ENCODE measurements at regions not wholly inside any gene's neighbourhood (a gene's known extent, or its start where the extent isn't known, plus 50 kb on each side); places are given as distances from the start of the nearest gene placed in this dataset.
"Not testable (repeated sequence)": the region's sequence is repeated elsewhere in the genome, so short reads cannot be mapped to it uniquely, and the experiment has no call there.

DNA sequence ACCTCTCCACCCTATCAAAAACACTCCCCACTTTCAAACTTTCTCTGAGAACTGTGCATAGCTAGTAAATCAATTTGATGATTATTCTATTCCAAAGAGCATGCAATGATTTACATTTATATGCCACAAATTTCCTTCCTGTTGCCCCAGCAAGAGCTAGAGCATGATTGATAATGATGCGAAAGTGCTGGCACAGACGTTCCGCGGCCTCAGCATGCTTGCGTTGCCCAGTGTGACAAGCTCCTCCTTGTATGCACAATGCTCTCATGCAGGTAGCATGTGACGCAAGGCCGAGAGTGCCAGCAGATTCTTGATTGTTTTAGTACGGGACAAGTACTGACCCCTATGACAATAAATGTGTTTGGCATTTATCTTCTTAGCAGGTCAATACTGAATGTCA lies 696.3 kb upstream of the SLC35B3 start:
- DNase-seq = peak; percentile 4

DNA sequence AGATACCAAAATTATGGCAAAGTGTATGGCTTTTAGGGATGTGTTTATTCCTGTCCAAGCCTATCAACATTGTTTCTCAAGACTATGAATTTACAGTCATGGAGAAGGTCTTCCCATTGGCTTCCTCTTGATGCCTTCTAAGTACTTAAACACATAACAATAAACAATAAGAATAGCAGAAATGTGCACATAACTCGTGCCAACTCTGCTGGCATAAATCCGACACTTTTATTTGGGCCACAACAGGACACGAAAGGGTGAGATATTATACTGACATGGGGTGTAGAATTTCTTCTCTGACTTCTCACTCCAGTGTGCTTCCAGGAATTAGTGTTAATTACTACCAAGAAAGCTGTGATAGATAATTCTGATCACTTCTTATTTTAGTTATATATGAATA lies 695.9 kb upstream of the SLC35B3 start:
- DNase-seq = no peak

DNA sequence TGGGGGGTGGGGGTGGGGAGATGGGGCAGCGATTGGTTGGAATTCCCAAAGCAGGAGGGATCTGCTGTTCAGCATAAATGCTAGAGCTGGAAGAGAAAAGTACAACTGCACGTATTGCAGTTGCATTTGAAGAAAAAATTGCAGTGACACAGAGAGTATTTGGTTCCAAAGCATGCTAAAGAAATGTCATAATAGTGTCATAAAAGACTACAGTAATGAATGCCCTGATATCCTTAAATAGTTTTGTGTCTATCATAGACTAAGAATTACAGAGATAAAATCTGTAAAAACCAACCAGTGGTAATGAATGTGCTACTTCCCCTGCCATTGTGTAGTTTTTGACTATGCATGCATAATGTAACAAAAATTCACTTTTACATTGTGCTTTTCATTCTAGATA lies 693.6 kb upstream of the SLC35B3 start:
- DNase-seq = no peak

DNA sequence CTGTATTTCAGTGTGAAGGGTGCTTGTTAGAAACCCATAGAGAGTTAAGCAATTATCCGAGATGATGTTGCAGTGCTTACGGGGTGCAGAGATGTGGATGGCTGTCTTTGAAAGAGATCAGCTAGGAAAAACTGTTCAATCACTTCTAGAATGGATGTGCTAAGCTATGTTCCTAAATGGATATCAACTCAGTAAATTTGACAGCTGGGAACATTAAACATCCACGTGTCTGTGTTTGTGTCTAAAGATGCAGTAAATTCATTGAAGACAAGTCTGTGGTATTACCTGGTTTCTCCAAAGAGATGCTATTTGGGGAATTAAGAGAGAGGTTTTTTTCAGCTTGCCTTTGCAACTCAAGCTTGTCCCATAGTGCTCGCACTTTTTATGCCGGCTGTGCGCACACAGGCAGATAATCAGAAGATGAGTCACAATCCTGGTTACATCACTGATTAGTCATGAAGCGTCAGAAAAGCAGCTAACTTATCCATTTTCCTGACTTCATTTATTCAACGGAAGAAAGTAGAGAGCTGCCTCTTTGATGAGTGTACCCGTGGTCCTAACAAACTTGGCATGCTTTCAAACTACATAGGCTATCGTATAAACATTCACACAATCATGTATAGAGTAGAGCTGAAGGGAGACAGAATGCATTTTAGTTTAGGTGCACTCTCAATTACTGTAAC lies 691.7 kb upstream of the SLC35B3 start:
- no peak for DNase-seq

DNA sequence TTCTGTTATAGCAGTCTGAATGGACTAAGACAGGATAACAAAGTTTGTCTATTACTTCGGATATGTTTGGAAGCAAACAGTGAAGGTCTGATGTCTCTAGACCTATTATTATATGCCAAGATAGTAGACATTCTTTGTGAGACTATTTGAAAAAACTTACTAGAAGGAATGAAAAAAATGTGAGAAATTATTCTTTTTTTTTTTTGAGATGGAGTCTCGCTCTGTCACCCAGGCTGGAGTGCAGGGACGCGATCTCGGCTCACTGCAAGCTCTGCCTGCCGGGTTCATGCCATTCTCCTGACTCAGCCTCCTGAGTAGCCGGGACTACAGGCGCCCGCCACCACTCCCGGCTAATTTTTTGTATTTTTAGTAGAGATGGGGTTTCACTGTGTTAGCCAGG lies 690.7 kb upstream of the SLC35B3 start:
- not testable (repeated sequence) for DNase-seq

DNA sequence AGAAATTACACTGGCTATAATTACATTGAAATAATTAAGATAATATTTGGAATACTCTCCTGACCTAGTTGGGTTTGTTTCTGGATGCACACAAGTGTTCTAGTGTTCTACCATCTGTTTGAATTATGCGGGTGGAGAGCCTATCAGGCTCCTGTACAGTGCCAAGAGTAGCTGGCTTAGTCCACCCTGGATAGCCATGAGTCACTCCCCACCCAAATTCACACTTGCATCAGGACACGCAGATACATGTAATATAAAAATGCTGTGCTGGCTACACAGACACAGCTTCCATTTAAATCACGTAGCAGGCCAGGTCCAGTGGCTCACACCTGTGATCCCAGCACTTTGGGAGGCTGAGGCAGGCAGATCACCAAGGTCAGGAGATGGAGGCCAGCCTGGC lies 686.2 kb upstream of the SLC35B3 start:
- no peak for DNase-seq

DNA sequence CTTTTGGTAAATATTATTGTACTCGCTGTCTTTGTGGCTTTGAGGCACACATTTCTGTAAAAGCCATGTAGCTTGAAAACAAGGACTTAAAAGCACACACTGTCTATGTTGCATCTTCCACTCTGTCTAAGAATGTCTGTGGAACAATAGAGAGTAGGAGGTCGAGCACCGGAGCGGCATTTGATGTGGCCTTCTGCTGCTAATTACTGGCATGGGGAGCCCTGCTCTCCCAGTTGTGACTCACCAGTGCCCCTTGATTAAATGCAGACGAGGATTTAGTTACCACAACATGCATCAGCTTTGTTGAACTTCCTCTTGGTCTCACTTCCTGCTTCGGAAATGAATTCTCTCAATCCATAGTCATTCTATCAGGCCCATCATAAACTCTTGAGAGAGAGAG lies 680.7 kb upstream of the SLC35B3 start:
- no peak for DNase-seq

DNA sequence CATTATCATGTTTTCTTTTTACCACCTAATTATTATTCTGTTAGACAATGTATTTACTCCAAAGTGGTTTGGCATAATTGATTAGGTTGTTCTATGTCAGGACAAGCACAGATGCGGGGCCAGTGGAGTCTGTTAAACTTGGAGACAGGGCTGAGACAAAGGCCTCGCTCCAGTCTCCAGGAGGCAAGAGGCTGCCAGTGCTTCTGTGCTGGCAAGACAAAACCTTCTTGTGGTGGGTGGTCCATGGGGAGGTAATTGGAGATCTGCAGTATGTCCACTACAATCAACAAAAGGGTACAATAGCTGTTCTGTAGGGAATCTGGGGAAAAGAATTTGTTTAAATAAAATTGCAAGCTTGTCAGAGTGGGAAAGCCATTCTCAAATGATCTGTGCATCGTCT lies 677.2 kb upstream of the SLC35B3 start:
- no peak for DNase-seq

DNA sequence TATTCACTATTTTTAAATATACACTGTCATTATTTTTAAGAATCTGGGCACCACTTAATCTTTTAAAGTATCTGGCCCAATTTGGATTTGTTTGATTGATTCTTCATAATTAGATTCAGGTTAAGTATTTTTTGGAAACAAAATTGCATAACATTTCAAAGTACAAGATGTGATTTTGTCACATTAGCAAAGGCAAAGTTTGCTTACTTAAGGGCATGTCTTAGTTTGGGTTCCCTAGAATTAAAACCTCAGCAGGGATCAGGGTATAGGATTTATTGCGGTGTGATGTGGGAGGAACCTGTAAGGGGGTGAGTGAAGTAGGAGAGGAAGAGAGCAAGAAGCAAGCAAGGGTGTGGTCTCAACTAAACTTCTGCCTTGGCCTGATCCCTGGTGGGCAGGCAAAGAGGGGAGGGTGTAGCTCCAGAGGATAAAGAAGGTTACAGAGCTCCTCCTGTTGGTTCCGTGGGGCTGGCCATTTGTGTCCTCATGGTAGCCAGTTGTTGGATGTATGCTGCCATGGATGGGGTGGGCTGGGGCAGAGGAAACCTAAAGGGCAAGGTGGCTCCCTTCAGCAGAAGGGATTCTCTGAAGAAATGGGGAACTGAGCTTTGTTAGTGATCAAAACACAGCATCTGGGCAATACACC lies 668.7 kb upstream of the SLC35B3 start:
- DNase-seq = no peak

DNA sequence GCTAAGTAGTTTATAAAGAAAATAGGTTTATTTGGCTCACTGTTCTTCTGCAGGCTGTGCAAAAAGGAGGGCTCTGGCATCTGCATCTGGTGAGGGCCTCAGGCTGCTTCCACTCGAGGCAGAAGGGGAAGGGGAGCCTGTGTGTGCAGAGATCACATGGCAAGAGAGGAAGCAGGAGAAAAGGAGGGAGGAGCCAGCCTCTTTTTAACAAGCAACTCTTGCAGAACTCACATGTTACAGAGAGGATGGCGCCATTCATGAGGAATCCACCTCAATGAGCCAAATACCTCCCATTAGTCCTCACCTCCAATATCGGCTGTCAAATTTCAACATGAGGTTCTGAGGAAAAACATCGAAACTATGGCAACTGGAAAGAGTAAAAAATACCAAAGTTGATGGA lies 666.6 kb upstream of the SLC35B3 start:
- DNase-seq = no peak

DNA sequence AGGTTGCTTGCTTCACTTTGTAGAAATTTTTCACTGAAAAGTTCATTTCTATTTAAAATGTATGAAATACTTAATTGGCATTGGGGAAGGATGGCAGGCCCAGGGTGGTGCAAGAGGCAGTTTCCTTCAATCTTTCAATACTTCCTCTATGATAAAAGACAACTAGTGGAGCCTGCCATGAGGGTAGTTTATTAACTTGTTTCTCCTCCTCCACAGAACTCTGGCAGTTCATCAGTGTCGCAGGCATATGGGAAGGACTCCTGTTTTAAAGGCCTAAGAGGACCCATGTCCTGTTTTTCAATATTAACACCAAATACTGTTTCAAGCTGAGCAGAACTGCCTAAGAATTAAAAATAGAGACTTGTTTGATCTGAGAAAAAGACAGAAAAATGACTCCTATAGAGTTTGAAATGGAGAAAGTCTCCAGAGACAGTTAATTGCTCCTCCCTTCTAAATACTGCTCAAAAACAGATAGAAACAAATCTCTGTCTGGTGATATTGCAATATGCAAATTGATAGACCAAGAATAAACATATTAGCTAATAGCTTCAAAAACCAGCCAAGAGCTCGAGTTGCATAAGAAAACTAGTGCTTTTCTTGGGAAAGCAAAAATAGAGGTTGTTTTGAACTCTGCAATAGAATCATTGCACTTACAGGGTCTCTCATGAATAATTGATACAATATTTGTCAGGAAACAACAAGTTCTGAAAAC lies 665.7 kb upstream of the SLC35B3 start:
- no peak for DNase-seq

DNA sequence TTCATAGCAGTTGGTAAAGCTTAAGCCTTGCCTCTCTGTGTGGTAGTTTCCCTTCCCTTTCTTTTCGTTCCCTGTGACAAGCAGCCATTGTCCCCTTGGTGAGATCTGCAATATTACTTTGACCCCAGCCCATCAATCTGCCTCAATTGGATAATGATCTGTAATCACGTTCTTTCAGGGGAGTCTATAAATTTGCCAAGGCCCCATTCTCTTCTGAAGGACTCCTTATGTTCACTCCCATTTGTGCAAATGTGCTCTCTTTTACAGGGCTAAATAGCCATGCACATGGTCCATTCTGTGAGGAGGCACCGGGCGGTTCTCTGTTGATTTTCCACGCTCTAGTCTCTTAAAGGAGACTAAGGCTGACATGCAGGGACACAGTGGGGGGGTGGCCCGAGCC lies 660.4 kb upstream of the SLC35B3 start:
- DNase-seq = no peak

DNA sequence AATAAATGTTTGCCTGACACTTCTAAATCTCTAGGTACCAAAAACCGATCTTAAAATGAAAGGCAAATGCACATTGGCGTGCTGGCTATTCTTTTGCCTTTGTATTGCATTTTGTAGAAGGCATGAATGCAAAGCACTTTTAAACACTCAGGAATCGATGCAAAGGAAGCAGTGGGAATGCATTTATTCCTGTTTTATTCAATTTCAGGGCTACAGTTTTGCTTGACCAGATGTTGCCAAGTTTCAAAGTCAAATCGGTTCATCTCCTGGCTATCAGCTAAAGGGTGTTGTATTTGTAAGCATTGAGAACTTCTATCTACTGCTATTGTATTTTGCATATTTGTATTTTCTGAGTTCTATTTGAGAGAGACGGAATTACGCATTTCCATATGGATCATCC lies 659.8 kb upstream of the SLC35B3 start:
- no peak for DNase-seq

DNA sequence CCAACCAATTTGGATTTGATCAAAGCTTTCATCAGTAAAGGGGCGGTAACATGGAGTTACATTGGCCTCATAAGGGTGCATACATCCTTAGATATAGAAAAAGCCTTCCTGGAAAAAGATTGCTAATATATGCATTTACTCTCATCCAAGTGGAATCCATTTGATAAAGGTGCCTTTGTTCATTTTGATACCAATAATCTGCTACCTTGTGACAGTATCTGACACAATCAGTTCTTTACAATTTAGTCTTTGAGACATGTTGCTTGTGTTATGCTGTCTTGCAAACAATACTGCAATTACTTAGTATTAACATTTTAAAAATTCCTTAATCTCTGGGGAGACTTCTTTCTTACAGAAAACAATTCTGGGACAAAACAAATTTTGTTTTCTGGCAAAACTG lies 654.4 kb upstream of the SLC35B3 start:
- DNase-seq = no peak

DNA sequence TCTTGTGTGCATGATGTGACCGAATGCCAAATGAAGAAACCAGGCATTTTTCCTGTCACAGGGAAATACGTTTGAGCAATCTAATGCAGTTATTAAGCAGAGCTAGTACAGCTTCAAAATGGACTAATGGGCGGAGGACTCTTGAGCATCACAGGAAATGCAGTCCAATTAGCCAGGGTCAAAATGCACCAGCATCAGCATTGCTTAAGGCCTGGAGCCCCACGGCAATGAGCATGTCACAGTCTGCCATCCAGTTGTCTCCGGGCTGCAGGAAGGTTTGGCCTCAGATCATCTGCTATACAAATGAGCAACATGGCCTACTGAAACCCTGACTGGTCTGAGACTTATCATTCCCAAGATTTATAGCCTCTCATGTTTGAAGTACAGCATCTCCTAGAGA lies 652.1 kb upstream of the SLC35B3 start:
- DNase-seq = no peak

DNA sequence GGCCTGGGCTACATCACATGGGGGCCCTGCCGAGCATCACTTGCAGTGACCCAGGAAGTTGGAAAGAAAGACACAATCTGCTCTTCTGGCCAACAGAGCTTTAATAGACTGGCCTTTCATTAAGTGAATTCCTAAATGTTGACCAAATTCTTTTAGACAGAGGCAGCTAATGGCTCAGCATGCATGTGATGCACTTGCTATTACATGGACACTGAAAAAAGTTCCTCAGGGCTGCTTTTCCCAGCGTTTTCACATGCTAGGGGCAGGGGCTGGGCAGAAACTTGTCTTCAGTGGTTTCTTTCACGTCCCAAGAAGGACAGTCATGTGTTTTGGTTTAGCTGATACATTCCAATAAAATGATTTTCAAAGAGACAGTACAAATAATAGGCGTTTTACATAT lies 651.0 kb upstream of the SLC35B3 start:
- no peak for DNase-seq

DNA sequence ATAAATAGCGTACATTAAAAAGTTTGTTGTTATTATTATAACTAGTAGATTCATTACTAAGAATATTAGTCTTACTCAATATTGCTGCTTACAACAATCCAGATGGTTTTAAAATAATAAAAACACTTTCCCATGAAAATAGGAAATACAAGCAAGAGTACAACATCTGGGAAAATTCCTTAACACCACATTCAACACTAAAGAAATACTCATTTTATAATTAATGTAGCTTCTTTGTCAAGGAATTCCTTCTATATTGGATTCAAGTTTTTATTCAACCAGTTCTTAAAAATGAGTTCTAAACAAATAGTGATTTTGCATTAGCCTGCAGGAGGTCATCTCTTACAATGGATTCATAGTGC lies 650.3 kb upstream of the SLC35B3 start:
- DNase-seq = no peak

DNA sequence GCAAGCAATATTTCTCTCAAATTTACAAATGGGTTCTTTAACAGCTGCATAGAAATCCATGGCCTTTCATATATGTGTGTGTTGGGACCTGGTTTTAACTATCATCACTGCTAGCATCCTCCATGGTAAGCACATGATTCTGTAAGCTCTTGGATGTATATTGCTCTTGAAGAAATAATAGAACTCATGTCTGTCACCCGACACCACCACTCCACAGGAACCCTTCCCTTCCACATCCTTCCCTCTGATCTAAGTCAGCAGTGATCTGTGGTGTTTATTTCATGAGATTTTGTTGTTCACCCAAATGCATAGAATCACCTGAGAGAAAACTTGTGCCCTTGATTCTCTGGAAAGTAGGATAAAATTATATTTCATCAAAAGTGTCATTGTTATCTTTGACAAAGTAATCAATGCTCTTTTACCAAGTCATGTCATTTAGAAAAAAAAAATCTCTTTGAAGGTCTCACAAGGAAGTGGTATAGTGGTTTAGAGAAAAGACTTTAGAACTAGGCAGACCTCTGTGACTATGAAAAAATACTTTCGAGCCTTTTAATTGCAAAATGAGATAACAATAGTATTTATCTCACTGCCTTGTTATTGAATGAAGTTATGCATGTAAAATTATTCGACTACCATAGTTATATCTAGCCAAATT lies 649.8 kb upstream of the SLC35B3 start:
- no peak for DNase-seq

DNA sequence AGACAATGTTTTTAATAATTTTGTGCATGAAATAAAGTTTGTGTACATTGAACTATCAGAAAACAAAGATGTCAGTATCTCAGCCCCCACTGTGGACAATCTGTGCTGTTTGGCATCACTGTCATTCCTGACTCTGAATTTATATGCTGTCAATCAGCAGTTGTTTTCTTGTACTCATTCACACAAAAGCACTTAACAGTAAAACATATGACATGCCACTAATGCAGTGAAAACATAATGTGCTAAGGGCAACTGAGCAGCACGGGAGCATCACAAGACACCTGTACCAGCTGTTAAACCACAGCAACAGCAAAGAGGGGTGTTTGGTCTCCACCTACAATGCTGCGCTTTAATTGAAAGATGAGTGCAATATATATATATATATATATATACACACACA lies 647.8 kb upstream of the SLC35B3 start:
- DNase-seq = no peak

DNA sequence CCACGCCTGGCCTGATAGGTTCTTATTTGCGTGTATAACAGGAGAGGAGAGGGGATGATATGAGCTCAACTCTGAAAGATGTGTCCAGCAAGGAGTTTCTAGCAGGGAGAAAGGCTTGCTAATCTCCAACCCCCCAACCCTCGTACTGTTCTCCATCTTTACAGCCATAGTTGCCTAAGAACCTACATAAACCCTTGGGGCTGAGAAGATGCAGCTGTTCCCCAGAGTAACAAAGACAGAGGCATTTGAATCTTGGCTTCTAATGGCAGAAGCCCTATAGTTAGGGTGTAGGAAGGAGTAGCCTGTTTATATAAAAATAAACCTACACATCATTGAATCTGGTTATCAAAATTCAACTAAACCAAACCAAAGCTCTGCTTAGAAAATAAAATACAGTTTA lies 631.4 kb upstream of the SLC35B3 start:
- DNase-seq = no peak

DNA sequence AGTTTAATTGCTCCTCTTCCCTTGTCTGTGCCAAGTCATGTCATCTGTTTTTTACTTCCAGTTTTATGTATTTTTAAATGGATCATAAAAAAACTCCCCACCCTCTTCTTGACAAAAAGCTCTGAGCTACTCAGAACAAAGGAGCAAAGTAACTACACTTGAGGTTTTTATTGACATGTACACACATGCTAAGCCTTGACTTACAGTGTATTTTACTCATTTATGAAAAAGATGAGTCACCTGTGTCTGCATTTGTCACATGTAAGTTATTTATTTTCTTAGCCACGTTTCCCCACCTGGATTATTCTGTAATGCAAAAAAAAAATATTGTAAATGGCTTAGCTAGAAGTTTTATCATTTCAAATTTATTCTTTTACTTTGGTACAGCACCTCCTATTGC lies 628.8 kb upstream of the SLC35B3 start:
- no peak for DNase-seq

DNA sequence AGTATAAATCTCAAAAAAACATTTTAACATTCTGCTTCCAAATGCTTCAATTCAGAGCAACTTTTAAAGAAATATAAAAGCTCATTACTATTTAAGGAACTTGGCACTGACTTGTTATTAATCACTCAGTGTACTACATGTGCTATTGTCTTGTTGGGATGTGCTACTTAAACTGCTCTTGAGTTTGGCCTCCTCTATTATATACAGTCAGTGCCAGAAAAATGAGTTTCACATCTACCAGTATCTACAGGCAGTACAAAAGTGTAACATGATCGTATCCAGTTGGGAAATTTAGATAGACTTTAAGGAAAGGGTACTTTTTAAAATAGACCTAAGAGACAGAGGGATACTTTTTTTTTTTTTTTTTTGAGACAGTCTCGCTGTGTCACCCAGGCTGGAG lies 627.3 kb upstream of the SLC35B3 start:
- DNase-seq = no peak

DNA sequence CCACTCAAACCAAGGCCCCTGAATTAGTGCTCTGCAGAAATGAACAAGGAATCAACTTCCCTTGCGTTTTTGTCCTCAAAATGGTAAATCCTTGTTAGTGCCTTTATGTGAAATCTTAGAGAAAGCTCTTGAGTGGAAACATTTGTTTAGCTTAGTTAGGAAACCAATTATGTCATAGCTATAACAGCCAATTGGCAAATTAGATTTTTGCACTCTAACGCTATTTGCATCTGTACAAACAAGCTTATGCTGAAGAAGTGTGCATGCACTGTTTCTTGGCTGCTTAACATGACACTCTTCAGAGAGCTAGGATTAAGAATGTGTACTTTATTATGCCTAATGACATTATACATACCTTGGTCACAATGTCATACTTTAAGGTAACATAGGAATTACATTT lies 622.6 kb upstream of the SLC35B3 start:
- no peak for DNase-seq

DNA sequence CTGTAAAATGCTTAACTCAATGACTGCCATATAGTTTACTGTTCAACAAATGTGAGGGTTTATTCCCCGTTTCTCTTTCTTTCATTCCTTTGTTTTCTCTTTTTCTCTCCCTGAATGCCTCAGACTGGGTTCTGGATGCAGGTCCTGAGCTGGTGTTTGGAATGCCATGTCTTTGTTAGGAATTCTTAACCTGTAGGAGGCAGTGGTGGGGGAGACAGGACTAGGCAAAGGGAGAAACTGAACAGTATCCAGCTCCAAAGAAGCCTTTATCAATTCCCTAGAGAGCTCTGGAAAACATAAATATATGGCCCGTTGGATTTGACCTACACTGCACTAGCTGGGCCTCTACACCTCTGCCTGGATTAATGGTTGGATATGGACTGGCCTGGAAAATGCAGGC lies 621.2 kb upstream of the SLC35B3 start:
- no peak for DNase-seq
